ENCODE measurements at regions not wholly inside any gene's neighbourhood (a gene's known extent, or its start where the extent isn't known, plus 50 kb on each side); places are given as distances from the start of the nearest gene placed in this dataset.

DNA sequence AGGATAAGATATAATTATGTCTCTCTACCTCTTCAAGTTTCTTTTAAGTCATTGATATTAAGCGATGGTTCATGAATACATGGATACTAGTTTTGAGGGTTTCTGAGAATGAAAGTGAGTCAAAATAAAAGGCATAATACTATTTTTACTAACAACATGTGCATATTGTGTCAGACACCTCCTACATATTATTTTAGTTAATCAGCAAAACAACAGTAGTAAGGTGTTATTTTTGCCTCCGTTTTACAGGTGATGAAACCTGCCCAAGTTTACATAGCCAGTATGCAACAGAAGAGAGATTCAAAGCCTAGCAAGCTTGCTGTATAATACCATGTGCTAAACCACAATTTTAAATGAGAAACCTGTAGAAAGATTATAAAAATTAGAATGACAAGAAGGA is 544.1 kb downstream of the EPHA5 start:
- TF ChIP-seq, protein P1, sequence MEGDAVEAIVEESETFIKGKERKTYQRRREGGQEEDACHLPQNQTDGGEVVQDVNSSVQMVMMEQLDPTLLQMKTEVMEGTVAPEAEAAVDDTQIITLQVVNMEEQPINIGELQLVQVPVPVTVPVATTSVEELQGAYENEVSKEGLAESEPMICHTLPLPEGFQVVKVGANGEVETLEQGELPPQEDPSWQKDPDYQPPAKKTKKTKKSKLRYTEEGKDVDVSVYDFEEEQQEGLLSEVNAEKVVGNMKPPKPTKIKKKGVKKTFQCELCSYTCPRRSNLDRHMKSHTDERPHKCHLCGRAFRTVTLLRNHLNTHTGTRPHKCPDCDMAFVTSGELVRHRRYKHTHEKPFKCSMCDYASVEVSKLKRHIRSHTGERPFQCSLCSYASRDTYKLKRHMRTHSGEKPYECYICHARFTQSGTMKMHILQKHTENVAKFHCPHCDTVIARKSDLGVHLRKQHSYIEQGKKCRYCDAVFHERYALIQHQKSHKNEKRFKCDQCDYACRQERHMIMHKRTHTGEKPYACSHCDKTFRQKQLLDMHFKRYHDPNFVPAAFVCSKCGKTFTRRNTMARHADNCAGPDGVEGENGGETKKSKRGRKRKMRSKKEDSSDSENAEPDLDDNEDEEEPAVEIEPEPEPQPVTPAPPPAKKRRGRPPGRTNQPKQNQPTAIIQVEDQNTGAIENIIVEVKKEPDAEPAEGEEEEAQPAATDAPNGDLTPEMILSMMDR (IDR thresholded peaks at IDR 0.05; ENCODE audit: low read depth, low read length): no peak
- no peak for TF ChIP-seq EZH2phosphoT487 (IDR thresholded peaks at IDR 0.05; ENCODE audit: low read depth)
